NB4 (cell line): ENCODE measurements at regions not wholly inside any gene's neighbourhood (a gene's known extent, or its start where the extent isn't known, plus 50 kb on each side); places are given as distances from the start of the nearest gene placed in this dataset.

Experiments
- MYC ChIP-seq: IDR thresholded peaks from 2 replicates; pipeline ENCODE4 v1.6.1; 2011; ENCODE audit warnings: low read depth, low read length
- POLR2A ChIP-seq: IDR thresholded peaks from 2 replicates; pipeline ENCODE4 v1.6.1; 2011; ENCODE audit warnings: mild to moderate bottlenecking; ENCODE audit not compliant: insufficient read length; ENCODE audit errors: extremely low read depth
- TF ChIP-seq, protein P1 (sequence below): IDR thresholded peaks from one replicate; pipeline ENCODE4 v1.5.1; 2012; ENCODE audit warnings: low read depth, low read length
- TF ChIP-seq, protein P2 (sequence below): IDR thresholded peaks from 2 replicates; pipeline ENCODE4 v1.6.1; 2011; ENCODE audit warnings: low read depth, low read length

DNA sequence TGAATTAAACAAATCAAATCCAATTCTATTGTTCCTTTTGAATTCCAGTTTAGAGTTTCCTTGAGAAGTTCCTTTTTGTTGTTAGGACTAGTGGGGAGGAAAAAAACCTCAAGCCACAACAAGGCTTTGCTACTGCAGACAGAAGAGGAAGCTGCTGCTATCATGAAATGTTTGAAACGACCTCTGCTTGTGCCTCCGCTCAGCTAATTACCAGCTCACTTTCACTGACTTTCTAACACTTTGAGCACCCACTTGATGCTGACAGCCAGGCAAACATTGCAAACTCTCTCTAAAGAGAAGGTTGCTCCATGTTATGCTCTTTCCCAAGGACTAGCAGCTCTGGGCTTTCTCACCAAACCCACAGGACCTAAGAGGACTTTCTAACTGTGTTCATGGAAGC lies 203.9 kb upstream of the PROX1 start:
- TF ChIP-seq, protein P1, sequence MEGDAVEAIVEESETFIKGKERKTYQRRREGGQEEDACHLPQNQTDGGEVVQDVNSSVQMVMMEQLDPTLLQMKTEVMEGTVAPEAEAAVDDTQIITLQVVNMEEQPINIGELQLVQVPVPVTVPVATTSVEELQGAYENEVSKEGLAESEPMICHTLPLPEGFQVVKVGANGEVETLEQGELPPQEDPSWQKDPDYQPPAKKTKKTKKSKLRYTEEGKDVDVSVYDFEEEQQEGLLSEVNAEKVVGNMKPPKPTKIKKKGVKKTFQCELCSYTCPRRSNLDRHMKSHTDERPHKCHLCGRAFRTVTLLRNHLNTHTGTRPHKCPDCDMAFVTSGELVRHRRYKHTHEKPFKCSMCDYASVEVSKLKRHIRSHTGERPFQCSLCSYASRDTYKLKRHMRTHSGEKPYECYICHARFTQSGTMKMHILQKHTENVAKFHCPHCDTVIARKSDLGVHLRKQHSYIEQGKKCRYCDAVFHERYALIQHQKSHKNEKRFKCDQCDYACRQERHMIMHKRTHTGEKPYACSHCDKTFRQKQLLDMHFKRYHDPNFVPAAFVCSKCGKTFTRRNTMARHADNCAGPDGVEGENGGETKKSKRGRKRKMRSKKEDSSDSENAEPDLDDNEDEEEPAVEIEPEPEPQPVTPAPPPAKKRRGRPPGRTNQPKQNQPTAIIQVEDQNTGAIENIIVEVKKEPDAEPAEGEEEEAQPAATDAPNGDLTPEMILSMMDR = no peak
- TF ChIP-seq POLR2A (no peak), MYC (no peak)
- TF ChIP-seq, protein P2, sequence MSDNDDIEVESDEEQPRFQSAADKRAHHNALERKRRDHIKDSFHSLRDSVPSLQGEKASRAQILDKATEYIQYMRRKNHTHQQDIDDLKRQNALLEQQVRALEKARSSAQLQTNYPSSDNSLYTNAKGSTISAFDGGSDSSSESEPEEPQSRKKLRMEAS = no peak
